GM21360 (cell line): ENCODE measurements at regions not wholly inside any gene's neighbourhood (a gene's known extent, or its start where the extent isn't known, plus 50 kb on each side); places are given as distances from the start of the nearest gene placed in this dataset.

Source experiments
- ATAC-seq: cut with Tn5 transposase; IDR thresholded peaks from one replicate; pipeline ENCODE4 v1.9.1; 2021; ENCODE audit warnings: mild to moderate bottlenecking, moderate library complexity; ENCODE audit not compliant: unreplicated experiment

DNA sequence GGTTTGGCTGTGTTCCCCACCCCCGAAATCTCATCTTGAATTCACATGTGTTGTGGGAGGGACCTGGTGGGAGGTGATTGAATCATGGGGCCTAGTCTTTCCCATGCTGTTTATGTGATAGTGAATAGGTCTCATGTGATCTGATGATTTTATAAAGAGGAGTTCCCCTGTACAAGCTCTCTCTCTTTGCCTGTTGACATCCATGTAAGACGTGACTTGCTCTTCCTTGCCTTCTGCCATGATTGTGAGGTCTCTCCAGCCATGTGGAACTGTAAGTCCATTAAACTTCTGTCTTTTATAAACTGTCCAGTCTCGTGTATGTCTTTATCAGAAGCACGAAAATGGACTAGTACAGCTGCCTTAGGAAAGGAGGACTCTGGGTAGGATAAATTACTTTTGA lies 976.7 kb downstream of the MCTP2 start:
- no peak for ATAC-seq

GRCh38 chr15:95208988-95209387 lies 977.6 kb downstream of the MCTP2 start:
- no peak for ATAC-seq

GRCh38 chr15:95210436-95210981 lies 979.1 kb downstream of the MCTP2 start:
- ATAC-seq: no peak

DNA sequence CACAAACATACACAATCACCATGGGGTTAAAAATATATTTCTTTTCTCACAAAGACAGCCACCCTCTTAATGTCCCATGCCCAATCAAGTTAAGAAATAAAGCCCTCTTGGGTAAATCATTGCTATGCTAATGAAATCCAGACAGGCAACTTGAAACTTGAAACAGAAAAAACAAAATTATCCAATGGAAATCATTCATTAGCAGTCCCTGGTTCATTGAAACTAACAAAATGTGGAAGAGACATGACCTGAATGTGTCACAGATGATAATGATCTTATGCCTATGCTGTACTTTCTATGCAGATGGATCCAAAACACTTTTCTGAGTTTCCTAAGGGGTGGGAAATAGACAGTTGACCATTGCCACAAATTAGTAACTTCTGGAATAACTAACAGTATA lies 983.7 kb downstream of the MCTP2 start:
- no peak for ATAC-seq

- no peak for ATAC-seq
These were observed 995.5 kb downstream of the MCTP2 start for GRCh38 chr15:95226835-95227234.

DNA sequence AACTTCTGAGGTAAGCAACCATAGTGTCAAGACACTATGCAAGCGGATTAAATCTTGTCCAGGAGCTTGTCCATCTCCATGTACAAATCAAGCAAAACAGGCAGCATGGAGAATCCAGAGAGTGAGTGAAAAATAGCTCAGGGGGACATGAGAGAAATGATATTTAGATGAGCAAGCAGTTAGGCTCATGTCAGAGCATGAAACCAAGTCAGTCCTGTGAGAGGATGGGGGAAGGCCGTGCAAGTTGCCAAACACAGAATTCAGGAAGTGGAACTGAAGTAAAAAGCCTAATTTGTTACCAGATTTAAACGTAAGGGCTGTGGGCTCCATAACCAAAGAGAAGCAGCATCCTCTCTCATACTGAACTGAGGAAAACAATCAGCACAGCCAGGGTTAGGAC lies 995.9 kb downstream of the MCTP2 start:
- ATAC-seq: no peak

- ATAC-seq: no peak
These were observed 997.6 kb downstream of the MCTP2 start for GRCh38 chr15:95228856-95229555.

DNA sequence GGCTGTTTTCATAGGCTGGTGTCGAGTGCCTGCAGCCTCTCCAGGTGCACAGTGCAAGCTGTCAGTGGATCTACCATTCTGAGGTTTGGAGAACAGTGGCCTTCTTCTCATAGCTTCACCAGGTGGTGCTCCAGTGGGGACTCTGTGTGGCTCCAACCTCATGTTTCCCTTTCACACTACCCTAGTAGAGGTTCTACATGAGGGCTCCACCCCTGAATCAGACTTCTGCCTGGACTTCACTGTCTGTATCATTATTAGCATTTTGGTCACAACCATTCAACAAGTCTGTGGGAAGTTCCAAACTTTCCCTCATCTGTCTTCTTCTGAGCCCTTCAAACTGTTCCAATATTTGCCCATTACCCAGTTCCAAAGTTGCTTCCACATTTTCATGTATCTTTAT lies 1003.7 kb downstream of the MCTP2 start:
- ATAC-seq: no peak

- ATAC-seq: no peak
These were observed 1016.0 kb downstream of the MCTP2 start for GRCh38 chr15:95247071-95247984.

GRCh38 chr15:95249524-95249923 lies 1018.2 kb downstream of the MCTP2 start:
- ATAC-seq: no peak

DNA sequence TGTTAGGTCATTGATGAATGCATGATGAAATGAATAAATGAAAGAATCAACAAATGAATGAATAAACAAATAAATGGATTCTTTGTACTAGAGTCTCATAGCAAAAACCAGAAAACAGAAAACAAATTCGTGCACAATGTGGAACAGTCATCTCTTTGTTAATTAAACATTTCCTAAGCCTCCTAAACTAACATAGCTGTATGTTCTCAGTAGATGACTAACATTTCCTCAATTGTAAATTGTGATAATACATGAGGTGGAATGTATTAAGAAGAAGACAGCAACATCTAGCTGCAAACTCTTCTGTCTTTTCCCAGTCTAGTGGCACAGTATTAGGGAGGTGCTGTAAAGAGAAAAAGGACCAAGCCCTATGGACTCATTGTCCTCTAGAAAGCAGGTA lies 1021.0 kb downstream of the MCTP2 start:
- ATAC-seq: no peak

- no peak for ATAC-seq
These were observed 1022.9 kb downstream of the MCTP2 start for GRCh38 chr15:95254263-95254662.

- ATAC-seq: peak; percentile 93
These were observed 1028.2 kb downstream of the MCTP2 start for GRCh38 chr15:95259513-95259912.

DNA sequence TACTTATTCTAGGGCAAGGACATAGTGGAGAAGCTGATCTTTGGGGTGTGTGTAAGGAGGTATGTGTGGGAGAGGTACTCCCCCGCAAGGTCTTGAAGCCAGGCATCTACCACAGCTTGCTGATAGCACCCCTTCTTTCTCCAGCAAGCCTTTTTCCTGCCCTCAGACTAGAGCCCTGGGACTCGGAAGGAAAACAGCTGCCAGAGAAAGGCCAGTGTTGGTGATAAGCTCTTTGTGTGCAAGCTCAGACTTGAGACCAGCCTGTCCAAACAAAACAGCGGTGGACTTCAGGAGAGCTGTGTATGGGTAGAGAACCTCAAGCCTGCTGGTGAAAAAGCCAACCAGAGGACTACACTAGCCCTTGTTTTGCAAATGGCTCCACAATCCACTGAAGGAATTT lies 1028.6 kb downstream of the MCTP2 start:
- ATAC-seq: no peak

- no peak for ATAC-seq
These were observed 1029.5 kb downstream of the MCTP2 start for GRCh38 chr15:95260856-95261255.

- ATAC-seq: no peak
These were observed 1030.2 kb downstream of the MCTP2 start for GRCh38 chr15:95261546-95261945.

DNA sequence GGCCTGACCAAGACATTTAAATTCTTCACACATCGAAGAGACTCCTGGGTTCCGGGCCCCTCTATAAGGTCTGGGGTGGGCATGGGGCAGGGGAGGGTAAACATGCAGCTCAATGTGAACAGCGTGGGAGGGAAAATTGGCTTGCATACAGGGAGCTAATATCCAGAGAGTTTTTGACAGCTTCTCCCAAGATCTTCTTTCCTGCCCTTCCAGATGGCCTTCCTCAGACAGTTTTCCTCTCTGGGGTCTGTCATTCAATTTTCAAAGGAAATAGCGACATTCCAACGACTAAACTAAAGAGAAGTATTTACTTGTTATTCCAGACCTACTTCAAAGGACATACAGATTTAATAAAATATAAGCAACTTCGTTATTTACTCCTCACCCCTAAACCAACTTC lies 1030.6 kb downstream of the MCTP2 start:
- no peak for ATAC-seq

- no peak for ATAC-seq
These were observed 1031.7 kb downstream of the MCTP2 start for GRCh38 chr15:95262866-95263564.

DNA sequence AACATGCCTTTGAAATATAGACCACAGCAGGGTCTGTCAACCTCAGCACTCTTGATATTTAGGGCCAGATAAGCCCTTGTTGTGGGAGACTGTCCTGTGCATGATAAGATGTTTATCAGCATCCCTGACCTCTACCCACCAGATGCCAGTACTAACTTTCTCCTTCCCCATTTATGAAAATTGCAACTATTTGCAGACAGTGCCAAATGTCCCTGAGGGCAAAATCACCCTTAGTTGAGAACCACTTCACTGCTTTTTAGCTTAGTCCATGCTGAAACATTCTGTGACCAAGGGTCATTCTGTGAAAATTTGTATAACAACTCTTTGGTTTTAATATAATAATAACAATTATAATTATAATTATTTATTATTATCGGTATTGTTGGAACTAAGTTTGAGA lies 1032.4 kb downstream of the MCTP2 start:
- ATAC-seq: no peak

DNA sequence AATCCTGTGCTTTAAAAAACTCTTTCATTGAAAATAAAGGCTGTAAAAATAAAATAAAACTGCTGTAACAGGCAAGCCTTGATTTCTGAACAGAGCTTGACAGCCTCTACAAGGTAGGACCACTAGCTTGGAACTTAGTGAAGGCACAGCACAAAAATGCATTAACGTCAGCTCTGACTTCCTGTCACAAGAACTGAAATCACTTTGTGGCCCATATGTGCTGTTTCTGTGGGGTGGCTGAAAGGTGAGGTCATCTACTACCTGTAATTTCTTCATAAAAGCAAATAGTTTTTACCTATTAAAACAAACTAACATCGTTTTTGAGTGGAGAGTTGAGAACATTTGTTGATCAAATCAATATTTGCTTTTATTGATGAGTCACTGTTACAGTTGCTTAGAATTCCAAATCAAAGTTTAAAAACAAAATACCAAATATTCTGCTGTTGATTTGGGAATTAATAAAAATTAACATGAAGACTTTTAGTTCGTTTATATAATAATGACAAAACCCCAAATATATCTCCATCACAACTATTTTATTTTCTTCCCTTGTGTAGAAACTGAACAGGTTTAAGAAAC lies 1034.1 kb downstream of the MCTP2 start:
- ATAC-seq: no peak

DNA sequence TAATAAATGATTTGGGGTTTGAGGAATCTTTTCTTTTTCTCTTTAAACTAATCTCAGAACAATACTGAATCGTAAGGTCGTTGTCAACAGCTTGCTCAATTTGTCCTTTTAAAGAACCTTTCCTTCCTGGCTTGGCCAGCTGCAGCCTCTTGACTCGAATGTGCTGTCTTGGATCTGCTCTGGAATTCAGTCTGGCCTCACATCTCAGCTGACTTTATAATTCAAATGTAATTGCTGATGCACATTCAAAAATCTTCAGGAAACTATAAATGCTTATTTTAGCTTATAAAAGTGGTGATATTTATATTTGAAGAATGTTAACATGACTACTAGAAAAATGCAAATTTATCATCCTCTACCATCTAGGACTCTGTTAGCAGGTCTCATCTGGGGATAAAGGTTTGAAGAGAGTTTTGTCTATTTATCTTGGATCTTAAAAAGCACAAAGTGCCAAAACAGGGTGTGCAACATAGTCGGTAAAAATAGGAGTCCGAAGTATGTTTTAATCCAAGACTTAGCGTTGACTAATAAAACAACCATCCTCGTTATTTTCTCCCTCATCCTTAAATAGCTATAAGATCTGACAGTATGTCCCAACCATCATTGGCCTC lies 1035.2 kb downstream of the MCTP2 start:
- no peak for ATAC-seq
